Loucy (cell line): ENCODE measurements at regions not wholly inside any gene's neighbourhood (a gene's known extent, or its start where the extent isn't known, plus 50 kb on each side); places are given as distances from the start of the nearest gene placed in this dataset.

Experiments
- EZH2phosphoT487 ChIP-seq: fragments of 200-600 bp; IDR thresholded peaks from 2 replicates; pipeline ENCODE4 v1.6.1; 2018; ENCODE audit warnings: antibody characterized with exemption, mild to moderate bottlenecking, moderate library complexity, borderline replicate concordance
- TF ChIP-seq, protein P1 (sequence below): fragments of 200-600 bp; sonication (generic); conservative IDR thresholded peaks from 2 replicates; pipeline ENCODE4 v1.5.1; 2014; ENCODE audit warnings: mild to moderate bottlenecking, antibody characterized with exemption, low read length

DNA sequence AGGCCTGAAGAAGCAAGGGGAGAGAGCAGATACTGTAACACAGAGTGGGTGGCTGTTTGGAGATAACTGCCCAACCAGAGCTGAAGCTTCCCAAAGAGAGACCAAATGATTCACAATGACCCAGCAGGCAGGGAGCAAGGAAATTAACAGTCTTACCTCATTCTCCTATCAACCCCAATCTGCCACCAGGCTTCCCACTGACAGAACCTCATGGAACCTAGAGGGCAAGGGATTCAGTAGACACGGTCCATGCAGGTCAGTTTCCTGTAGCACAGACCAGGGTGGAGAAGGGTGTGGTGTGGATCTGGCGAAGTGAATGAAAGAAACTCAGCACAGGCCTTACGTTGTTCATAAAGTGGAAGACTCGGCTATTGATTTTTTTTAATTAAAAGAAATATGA, 60.7 kb upstream of the ALB start:
- TF ChIP-seq, protein P1, sequence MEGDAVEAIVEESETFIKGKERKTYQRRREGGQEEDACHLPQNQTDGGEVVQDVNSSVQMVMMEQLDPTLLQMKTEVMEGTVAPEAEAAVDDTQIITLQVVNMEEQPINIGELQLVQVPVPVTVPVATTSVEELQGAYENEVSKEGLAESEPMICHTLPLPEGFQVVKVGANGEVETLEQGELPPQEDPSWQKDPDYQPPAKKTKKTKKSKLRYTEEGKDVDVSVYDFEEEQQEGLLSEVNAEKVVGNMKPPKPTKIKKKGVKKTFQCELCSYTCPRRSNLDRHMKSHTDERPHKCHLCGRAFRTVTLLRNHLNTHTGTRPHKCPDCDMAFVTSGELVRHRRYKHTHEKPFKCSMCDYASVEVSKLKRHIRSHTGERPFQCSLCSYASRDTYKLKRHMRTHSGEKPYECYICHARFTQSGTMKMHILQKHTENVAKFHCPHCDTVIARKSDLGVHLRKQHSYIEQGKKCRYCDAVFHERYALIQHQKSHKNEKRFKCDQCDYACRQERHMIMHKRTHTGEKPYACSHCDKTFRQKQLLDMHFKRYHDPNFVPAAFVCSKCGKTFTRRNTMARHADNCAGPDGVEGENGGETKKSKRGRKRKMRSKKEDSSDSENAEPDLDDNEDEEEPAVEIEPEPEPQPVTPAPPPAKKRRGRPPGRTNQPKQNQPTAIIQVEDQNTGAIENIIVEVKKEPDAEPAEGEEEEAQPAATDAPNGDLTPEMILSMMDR = no peak
- TF ChIP-seq EZH2phosphoT487 = no peak
